HG02852 (cell line): ENCODE measurements at regions not wholly inside any gene's neighbourhood (a gene's known extent, or its start where the extent isn't known, plus 50 kb on each side); places are given as distances from the start of the nearest gene placed in this dataset.
A peak's percentile ranks its signal among the peaks of the same experiment; 100 is the strongest.

Experiments used
- ATAC-seq: cut with Tn5 transposase; IDR thresholded peaks from one replicate; pipeline ENCODE4 v1.9.1; 2021; ENCODE audit warnings: mild to moderate bottlenecking, moderate library complexity; ENCODE audit not compliant: unreplicated experiment

DNA sequence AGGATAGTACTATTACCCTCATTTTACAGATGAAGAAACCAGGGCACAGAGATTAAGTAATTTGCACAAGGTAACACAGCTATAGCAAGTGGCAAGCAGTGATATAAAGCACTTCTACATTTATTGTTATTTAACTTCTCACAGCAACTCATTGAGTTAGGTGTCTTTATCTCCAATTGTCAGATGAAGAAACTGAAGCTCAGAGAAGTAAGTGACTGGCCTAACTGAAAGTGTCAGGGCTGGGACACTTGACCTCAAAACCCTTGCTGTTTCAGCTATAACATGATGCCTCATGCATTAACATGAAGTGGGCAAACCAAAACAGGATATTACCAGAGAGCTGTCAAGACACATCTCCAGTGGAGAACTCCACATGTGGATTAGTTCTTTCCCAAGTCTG is 65.8 kb upstream of the LEKR1 start:
- ATAC-seq = peak; percentile 94

DNA sequence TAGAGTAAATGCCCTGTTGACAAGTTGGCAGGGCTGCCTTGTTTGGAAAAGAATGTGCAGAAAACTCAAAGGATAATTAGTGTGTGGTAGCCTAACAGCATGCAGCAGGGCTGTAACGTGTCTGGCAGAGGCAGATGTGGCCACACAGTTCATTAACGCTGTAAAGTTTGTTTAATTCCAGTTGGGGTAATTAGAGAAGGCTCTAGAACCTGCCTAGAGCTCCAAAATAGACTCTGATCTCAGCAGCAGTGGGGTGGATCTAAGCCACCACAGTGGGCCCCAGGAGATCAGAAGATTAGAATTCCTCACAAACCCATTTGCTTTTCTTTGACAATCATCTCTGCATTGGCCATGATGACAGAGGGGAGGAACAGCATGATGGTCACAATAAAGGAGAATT is 65.1 kb upstream of the LEKR1 start:
- no peak for ATAC-seq

DNA sequence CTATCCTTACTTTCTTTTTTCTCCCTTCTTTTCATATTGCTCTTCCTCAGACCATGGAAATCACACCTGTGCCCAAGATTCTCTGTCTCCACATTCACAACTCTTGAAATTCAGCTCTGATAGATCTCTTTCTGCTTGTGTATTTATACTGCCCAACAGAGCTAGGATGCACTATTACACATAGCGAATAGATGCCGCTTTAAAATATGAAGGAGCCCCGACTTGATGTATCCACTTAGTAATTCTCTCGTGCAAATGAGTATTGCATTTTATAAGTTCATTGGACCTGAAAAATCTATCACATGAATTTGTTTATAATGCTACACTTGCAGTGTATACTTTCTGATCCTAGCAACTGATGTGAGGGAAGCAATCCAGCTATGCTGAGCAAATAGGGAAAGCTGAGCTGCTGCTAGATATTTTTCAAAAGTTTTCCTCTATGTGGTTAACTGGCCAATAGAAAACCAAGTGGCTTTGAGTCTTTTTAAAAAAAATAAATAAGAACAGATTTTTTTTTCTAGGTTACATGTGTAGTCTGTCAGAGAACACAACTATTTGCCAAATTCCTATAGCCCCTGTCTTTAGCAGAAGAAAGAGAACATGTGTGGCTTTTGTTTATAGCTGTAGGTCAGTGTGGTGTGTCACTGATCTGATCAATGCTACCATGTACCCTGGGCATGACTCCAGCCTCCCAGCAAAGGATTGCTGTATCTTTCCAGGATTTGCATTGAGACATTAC is 64.3 kb upstream of the LEKR1 start:
- ATAC-seq = no peak

DNA sequence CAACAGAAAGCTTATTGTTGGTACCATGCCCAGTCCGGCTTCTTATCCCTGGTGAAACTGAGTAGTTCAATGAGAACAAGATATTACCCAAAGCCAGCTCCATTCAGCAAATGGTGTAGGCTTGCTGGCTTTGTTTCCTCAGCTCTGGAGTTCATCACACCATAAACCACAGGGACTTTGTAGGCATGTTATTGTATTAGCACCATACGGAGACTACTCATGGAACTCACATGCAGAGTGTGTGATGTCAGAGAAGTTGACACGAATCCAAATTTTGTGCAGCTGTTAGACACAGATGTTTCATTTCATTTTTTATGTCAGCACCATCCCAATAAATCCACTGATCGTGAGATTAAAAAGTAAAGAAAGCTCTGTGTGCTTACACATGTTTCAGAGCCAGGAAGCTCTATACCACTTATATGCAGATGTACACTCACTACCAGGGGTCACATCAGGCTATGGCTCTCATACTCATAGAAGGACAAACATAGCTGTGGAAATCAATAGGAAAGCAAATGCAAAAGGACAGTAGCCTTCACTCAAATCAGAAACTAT is 63.4 kb upstream of the LEKR1 start:
- ATAC-seq = no peak

DNA sequence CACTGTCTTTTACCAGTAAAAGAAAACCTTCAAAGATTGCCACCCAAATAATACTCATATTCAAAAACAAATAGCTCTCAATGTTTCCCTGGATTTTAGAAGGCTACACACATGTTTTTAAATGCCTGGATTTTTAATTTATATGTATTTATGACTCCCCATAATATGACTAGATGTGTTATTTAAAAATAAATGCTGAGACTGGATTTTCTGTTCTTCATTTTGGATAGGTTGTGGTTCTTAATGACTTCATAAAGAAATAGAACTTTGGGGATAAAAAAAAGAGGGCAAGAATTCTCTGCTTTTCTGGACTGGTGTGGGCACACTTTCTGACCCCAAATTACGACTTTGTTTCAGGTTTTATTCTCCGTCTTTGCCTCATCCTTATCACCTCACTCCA is 62.8 kb upstream of the LEKR1 start:
- no peak for ATAC-seq

DNA sequence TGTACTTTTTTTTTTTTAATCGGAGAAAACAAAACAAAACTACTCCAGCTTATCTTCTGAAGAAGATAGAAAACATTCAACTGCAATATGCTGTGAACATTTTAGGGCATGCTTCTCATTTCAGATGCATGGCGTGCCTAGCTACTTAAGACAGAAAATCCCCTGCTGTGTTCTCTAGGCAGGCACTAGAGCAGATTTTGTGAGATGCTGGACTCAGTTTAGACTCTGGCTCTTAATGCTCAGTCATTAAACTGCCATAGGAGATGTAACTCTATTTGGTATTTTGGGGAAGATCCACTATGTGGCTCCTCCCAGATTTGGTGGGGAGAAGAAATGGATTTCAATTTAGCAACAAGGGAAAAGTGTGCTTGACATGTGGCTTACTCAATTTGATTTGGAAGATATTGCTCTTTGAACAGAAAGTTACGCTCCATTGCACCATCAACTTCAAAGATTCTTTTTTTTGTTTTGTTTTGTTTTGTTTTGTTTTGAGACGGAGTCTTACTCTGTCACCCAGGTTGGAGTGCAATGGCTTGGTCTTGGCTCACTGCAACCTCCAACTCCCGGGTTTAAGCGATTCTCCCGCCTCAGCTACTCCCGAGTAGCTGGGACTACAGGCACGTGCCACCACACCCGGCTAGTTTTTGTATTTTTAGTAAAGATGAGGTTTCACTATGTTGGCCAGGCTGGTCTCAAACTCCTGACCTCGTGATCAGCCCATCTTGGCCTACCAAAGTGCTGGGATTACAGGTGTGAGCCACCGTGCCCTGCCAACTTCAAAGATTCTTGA is 62.0 kb upstream of the LEKR1 start:
- no peak for ATAC-seq

DNA sequence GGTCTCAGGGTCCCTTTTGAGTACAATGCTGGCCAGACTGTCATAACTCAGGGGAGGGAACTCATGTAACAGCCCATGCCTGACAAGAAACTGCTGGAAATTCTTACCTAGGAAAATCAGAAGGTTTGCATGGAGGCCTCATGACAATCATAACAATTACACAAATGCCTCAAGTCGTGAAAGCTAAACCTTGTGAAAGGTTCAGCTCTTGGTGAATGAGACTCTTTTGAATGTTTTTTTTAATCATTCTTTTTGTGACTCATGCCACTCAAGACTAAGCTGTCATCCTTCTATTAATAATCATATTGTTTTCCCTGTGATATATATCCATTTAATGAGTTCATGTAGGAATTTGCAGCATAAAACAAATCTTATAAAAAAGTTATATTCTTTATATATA is 61.4 kb upstream of the LEKR1 start:
- no peak for ATAC-seq

DNA sequence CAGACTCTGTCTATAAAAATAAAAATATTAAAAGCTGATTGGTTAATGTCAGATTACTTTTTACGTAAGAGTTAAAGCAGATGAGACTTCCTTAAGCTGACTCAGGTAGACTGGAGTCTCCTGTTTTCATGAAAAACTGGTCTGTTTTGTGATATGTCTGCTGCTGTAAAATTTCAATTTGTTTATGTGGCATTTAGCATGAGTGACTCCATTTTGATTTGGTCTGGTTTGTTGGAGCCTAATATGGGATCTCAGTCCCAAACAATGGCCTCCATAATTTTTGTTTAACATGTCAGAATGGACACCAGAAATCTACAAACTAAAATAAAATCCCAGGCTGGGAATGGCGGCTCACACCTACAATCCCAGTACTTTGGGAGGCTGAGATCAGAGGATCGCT is 57.8 kb upstream of the LEKR1 start:
- ATAC-seq = no peak

DNA sequence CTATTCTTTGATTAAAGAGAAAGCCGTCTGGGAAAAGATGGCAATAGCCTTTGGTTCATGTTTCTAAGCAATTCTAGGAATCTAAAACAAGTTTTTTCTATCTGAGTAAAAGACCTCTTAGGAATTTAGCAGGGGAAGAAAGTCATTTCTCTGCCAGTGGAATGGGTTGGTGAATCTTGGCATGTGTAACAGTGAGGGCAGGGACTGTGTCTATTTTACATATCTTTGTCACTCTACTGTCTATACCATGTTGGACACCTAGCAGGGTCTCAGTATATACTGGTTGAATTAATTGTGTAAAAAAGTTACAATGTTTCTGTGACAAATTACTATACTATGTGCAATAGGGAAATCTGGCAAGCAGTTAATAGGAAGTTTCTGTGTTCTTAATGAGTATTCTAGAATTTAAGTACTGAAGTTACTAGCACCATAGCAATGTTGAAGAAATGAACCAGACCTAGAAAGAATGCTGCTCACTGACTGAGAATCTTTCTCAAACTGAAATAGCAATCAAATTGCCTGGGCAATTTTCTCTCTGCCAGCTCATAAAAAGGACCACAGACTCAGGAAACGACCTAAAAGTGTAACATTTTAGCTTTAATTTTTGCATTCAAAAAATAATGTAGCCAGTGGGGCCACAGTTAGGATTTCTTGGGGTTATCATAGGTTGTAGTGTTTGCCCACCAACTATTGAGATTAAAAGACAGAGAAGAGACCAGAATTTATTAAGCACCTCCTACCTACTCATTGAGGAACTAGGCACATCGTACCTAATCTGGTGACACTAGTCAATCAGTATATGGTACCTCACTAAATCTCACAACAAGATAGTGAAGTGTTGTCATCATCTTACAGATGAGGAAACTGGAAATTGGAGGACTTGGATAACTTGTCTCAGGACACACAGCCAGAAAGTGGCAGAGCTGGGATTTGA is 56.2 kb upstream of the LEKR1 start:
- ATAC-seq = no peak

DNA sequence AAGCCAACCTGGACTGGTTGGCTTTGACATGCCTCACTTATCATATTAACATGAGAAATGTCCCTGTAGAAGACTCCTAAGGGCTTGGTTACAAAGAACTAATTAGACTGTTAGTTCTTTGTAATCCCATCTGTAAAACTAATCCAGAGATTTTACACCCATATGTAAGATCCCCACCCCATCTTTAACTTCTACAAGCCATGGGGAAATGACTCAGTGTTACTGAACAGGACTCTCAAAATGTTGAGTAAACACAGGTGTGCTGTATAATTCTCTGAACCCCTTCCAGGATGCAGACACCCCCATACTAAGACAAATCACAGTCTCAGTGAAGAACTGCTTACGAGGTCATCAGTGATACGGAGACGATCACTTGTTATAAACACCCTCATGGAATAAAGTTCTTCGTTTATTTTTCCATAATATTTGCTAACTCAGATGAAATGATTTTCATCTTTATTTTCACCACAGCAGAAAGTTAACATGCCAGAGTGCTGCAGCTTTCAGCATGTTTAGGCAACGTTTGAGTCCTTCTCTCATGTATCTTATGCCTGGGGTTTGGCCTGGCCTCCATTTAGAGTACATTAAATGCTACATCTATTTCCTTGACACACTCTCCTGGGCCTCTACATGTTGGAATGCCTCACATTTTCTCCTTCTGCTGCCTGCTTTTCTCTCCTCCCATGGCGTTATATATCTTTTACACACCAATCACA is 55.3 kb upstream of the LEKR1 start:
- ATAC-seq = no peak

DNA sequence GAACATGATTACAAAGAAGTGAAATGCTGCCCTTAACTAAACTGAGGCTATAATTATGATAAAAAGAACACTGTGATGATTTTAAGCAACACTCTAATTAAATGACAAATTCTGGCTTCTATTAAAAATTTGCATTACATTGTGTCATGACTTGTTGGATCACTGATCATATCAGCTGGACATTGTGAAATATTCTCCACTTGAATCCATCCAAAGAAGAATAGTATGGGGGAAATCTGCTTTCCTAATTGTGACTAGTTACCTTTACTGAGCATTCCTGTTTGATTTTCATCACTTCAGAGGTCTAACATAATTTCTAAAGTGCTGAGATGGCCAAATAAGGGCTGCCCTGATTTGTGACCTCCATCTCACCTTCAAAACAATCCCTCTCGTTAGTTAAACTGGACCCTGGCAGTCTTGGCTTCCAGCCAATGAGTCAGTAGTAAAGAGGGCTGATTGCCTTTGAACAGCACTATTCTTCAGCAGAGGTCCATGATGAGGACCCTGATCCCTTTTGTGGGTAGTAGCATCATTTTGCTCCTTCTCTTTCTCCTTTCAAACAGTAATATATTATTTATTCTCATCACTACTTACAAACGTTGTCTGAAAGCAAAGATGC is 53.5 kb upstream of the LEKR1 start:
- no peak for ATAC-seq

DNA sequence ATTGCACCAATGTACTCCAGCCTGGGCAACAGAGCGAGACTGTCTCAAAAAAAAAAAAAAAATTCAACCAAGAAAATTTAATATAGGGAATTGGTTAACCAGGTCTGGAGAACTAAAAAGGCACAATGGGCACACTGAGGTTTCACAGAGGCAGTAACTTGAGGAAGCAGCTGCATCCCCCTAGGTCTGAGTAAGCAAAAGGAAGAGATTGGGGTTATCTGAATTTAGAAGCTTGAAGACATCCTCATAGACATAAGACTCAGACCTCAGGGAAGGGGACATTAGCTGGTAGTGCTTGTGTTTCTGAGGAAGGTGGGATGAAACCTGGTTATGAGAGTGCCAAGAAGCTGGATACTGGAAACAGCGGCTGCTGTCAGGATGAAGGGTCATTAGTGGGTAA is 50.1 kb upstream of the LEKR1 start:
- ATAC-seq = no peak
